ENCODE measurements at regions not wholly inside any gene's neighbourhood (a gene's known extent, or its start where the extent isn't known, plus 50 kb on each side); places are given as distances from the start of the nearest gene placed in this dataset.

DNA sequence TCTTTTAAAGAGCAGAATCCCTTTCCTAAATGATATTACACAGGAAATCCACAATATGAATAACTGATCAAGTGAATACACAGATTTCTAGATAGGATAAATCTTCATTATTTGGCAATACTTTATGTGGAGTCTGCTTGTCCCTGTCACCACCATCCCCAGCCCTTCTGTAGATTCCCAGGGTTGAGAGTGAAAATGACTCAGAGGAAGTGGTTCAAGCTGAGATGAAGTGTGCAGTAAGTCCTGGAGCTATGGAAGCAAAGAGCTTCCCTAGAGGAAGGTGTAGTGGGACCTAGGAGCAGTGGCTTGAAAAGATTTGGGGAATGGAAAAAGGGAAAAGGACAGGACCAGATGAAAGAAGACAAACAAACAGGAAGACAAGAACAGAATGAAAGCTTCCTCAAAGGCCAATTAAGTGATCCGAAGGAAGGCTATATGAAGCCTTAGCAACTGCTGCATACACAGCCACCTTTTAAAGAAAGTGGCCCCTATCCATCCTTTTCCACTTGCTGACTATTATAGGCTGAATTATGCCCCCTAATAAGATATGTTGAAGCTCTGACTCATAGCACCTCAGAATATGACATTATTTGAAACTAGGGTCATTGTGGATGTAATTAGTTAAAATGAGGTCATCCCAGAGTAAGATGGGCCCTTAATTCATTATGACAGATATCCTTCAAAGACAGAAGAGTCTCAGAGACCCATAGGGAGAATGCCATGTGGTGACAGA lies 96.5 kb upstream of the CAMK1G start:
- intact Hi-C loops (cut with DNase I), result no loop called here

DNA sequence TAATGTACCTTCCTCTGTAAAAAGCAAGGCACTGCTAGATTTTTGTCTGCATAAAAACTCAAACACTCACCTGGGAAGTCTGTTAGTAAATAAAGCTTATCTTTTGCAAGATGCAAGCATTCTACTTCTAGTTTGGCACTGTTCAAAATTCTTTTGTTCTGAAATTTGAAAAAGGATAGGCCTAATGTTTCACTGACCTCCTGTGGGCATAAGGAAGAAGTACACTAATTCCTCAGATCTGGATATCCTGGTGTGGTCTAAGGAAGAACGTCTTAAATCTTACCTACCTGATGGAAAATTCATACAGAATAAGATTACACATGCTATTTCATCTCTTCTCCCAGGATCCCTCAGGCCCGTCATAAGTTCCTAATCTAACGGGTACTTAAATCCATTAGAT lies 93.5 kb upstream of the CAMK1G start:
- ATAC-seq, result no peak
- DNase-seq, result no peak
- H3K27ac ChIP-seq (ENCODE audit: low read length), result no peak overlapping the region
- H3K9me3 ChIP-seq (ENCODE audit: control insufficient read depth, low read length), result no peaks in the 10 kb centered on the region
- 62% methylated on average over 3 of the region's 3 CpGs for WGBS
- H3K4me1 ChIP-seq (ENCODE audit: control insufficient read depth, insufficient read depth, low read length), result no peaks in the 10 kb centered on the region
- intact Hi-C loops (cut with DNase I), result no loop called here
- no peak overlapping the region for H3K4me3 ChIP-seq (ENCODE audit: low read length)
- H3K27me3 ChIP-seq (ENCODE audit: control insufficient read depth, insufficient read depth), result no peaks in the 10 kb centered on the region

More for the DNA sequence above, 96.5 kb upstream of the CAMK1G start:
- WGBS, result 98% methylated on average over 1 of the region's 1 CpG
- Histone ChIP-seq H3K27me3 (ENCODE audit: control insufficient read depth, insufficient read depth) (no peaks in the 10 kb centered on the region), H3K27ac (ENCODE audit: low read length) (no peak overlapping the region), H3K9me3 (ENCODE audit: control insufficient read depth, low read length) (no peaks in the 10 kb centered on the region), H3K4me3 (ENCODE audit: low read length) (no peak overlapping the region), H3K4me1 (ENCODE audit: control insufficient read depth, insufficient read depth, low read length) (no peaks in the 10 kb centered on the region)
- no peak for DNase-seq
- ATAC-seq, result no peak

DNA sequence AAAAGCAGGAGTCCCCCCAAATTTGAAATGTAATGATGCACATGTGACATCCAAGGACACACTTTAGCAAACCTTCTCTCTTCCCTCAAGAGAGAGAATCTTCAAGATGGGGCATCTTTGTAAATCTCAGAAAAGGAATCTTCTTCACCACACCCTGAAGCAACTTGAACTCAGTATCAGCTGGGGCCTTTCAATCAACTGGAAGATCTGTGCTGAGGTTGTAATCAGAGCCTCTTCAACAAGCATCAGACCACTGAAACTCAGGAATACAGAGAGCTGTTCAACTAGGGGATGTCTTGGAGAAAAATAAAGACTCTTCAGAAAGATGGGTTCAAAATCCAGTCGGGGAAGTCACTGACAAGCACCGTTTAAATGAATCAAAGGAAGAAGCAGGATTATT lies 92.5 kb upstream of the CAMK1G start:
- WGBS, result 82% methylated on average over 2 of the region's 2 CpGs
- no peaks in the 10 kb centered on the region for H3K27me3 ChIP-seq (ENCODE audit: control insufficient read depth, insufficient read depth)

DNA sequence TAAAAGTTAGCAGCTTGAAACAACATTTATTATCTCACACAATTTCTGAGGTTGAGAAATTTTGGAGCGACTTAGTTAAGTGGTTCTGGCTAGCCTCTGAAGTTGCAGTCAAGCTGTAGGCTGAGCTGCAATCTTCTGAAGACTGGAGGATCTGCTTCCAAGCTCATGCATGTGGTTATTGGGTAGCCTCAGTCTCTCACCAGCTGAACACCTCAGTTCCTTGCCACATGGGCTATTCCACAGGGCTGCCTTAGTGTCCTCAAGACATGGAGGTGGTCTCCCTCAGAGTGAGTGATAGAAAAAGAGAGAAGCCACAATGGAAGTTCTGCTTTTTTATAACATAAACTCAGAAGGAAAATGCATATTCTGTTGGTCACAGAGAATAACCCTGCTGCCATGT lies 92.0 kb upstream of the CAMK1G start:
- Histone ChIP-seq H3K27ac (ENCODE audit: low read length) (no peak overlapping the region), H3K27me3 (ENCODE audit: control insufficient read depth, insufficient read depth) (no peaks in the 10 kb centered on the region), H3K4me3 (ENCODE audit: low read length) (no peak overlapping the region), H3K9me3 (ENCODE audit: control insufficient read depth, low read length) (no peaks in the 10 kb centered on the region), H3K4me1 (ENCODE audit: control insufficient read depth, insufficient read depth, low read length) (no peaks in the 10 kb centered on the region)
- no peak for ATAC-seq
- DNase-seq, result no peak
- intact Hi-C loops (cut with DNase I), result no loop called here
- 77% methylated on average over 1 of the region's 1 CpG for WGBS

More for the DNA sequence above, 92.5 kb upstream of the CAMK1G start:
- no peak for DNase-seq
- H3K27ac ChIP-seq (ENCODE audit: low read length), result no peak overlapping the region
- ATAC-seq, result no peak
- H3K9me3 ChIP-seq (ENCODE audit: control insufficient read depth, low read length), result no peaks in the 10 kb centered on the region
- no peak overlapping the region for H3K4me3 ChIP-seq (ENCODE audit: low read length)
- intact Hi-C loops (cut with DNase I), result no loop called here
- H3K4me1 ChIP-seq (ENCODE audit: control insufficient read depth, insufficient read depth, low read length), result no peaks in the 10 kb centered on the region

- WGBS, result 71% methylated on average over 4 of the region's 4 CpGs
- H3K9me3 ChIP-seq (ENCODE audit: control insufficient read depth, low read length), result no peaks in the 10 kb centered on the region
- H3K27ac ChIP-seq (ENCODE audit: low read length), result no peak overlapping the region
- H3K4me1 ChIP-seq (ENCODE audit: control insufficient read depth, insufficient read depth, low read length), result no peaks in the 10 kb centered on the region
- no peak overlapping the region for H3K4me3 ChIP-seq (ENCODE audit: low read length)
- no peak for ATAC-seq
- DNase-seq, result no peak
- intact Hi-C loops (cut with DNase I), result no loop called here
- H3K27me3 ChIP-seq (ENCODE audit: control insufficient read depth, insufficient read depth), result no peaks in the 10 kb centered on the region
These were observed 91.6 kb upstream of the CAMK1G start for GRCh38 chr1:209491897-209492296.

GRCh38 chr1:209493559-209493958 lies 90.0 kb upstream of the CAMK1G start:
- intact Hi-C loops (cut with DNase I), result no loop called here
- no peaks in the 10 kb centered on the region for H3K4me1 ChIP-seq (ENCODE audit: control insufficient read depth, insufficient read depth, low read length)
- peaks cover 2% of the 10 kb centered on the region for H3K9me3 ChIP-seq (ENCODE audit: control insufficient read depth, low read length)
- DNase-seq (no peak), ATAC-seq (no peak)
- H3K27ac ChIP-seq (ENCODE audit: low read length), result no peak overlapping the region
- no peaks in the 10 kb centered on the region for H3K27me3 ChIP-seq (ENCODE audit: control insufficient read depth, insufficient read depth)
- H3K4me3 ChIP-seq (ENCODE audit: low read length), result no peak overlapping the region

- intact Hi-C loops (cut with DNase I), result no loop called here
- Histone ChIP-seq H3K4me1 (ENCODE audit: control insufficient read depth, insufficient read depth, low read length) (no peaks in the 10 kb centered on the region), H3K27me3 (ENCODE audit: control insufficient read depth, insufficient read depth) (no peaks in the 10 kb centered on the region), H3K27ac (ENCODE audit: low read length) (no peak overlapping the region), H3K9me3 (ENCODE audit: control insufficient read depth, low read length) (peaks cover 2% of the 10 kb centered on the region), H3K4me3 (ENCODE audit: low read length) (no peak overlapping the region)
- WGBS, result 91% methylated on average over 1 of the region's 1 CpG
- DNase-seq (no peak), ATAC-seq (no peak)
These were observed 85.8 kb upstream of the CAMK1G start for GRCh38 chr1:209497729-209498128.

GRCh38 chr1:209500993-209501392 lies 82.5 kb upstream of the CAMK1G start:
- Histone ChIP-seq H3K4me3 (ENCODE audit: low read length) (no peak overlapping the region), H3K27ac (ENCODE audit: low read length) (no peak overlapping the region), H3K27me3 (ENCODE audit: control insufficient read depth, insufficient read depth) (no peaks in the 10 kb centered on the region), H3K9me3 (ENCODE audit: control insufficient read depth, low read length) (peaks cover 2% of the 10 kb centered on the region), H3K4me1 (ENCODE audit: control insufficient read depth, insufficient read depth, low read length) (no peaks in the 10 kb centered on the region)
- WGBS, result 87% methylated on average over 1 of the region's 1 CpG
- DNase-seq (no peak), ATAC-seq (no peak)
- intact Hi-C loops (cut with DNase I), result no loop called here

DNA sequence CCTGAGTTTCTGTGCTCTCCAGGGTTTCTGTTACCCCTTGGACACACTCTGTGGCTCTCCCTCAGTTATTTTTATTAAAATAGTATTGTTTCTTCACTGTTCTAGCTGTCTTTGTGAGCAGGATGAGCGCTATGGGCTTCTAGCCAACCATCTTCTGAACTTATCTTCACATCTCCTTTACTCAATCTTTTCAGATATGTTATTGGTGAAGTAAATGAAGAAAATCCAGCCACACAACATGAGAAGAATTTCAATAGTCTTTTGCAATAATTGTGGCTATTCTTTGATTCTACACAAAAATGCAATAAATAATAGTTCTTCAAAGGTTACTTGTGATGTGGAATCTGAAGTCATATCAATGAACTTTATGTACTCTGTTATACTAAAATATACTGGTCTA lies 80.3 kb upstream of the CAMK1G start:
- intact Hi-C loops (cut with DNase I), result no loop called here
- Histone ChIP-seq H3K4me3 (ENCODE audit: low read length) (no peak overlapping the region), H3K27ac (ENCODE audit: low read length) (no peak overlapping the region), H3K9me3 (ENCODE audit: control insufficient read depth, low read length) (no peaks in the 10 kb centered on the region), H3K27me3 (ENCODE audit: control insufficient read depth, insufficient read depth) (no peaks in the 10 kb centered on the region), H3K4me1 (ENCODE audit: control insufficient read depth, insufficient read depth, low read length) (no peaks in the 10 kb centered on the region)
- ATAC-seq (no peak), DNase-seq (no peak)
- 87% methylated on average over 1 of the region's 1 CpG for WGBS

- H3K9me3 ChIP-seq (ENCODE audit: control insufficient read depth, low read length), result no peaks in the 10 kb centered on the region
- intact Hi-C loops (cut with DNase I), result no loop called here
- WGBS, result 40% methylated on average over 1 of the region's 1 CpG
These were observed 78.9 kb upstream of the CAMK1G start for GRCh38 chr1:209504571-209504970.

GRCh38 chr1:209505044-209505443 lies 78.5 kb upstream of the CAMK1G start:
- DNase-seq, result no peak
- no peaks in the 10 kb centered on the region for H3K27me3 ChIP-seq (ENCODE audit: control insufficient read depth, insufficient read depth)
- H3K9me3 ChIP-seq (ENCODE audit: control insufficient read depth, low read length), result no peaks in the 10 kb centered on the region
- H3K4me1 ChIP-seq (ENCODE audit: control insufficient read depth, insufficient read depth, low read length), result no peaks in the 10 kb centered on the region
- ATAC-seq, result no peak
- intact Hi-C loops (cut with DNase I), result no loop called here
- H3K27ac ChIP-seq (ENCODE audit: low read length), result no peak overlapping the region
- 63% methylated on average over 1 of the region's 1 CpG for WGBS
- H3K4me3 ChIP-seq (ENCODE audit: low read length), result no peak overlapping the region

More at GRCh38 chr1:209504571-209504970, 78.9 kb upstream of the CAMK1G start:
- no peak for ATAC-seq
- Histone ChIP-seq H3K27me3 (ENCODE audit: control insufficient read depth, insufficient read depth) (no peaks in the 10 kb centered on the region), H3K4me3 (ENCODE audit: low read length) (no peak overlapping the region), H3K27ac (ENCODE audit: low read length) (no peak overlapping the region), H3K4me1 (ENCODE audit: control insufficient read depth, insufficient read depth, low read length) (no peaks in the 10 kb centered on the region)
- no peak for DNase-seq

GRCh38 chr1:209506101-209506500 lies 77.4 kb upstream of the CAMK1G start:
- Histone ChIP-seq H3K4me3 (ENCODE audit: low read length) (no peak overlapping the region), H3K27ac (ENCODE audit: low read length) (no peak overlapping the region), H3K4me1 (ENCODE audit: control insufficient read depth, insufficient read depth, low read length) (no peaks in the 10 kb centered on the region), H3K9me3 (ENCODE audit: control insufficient read depth, low read length) (no peaks in the 10 kb centered on the region), H3K27me3 (ENCODE audit: control insufficient read depth, insufficient read depth) (no peaks in the 10 kb centered on the region)
- ATAC-seq (no peak), DNase-seq (no peak)
- WGBS, result 63% methylated on average over 3 of the region's 3 CpGs
- intact Hi-C loops (cut with DNase I), result no loop called here
